ENCODE measurements at regions not wholly inside any gene's neighbourhood (a gene's known extent, or its start where the extent isn't known, plus 50 kb on each side); places are given as distances from the start of the nearest gene placed in this dataset.

DNA sequence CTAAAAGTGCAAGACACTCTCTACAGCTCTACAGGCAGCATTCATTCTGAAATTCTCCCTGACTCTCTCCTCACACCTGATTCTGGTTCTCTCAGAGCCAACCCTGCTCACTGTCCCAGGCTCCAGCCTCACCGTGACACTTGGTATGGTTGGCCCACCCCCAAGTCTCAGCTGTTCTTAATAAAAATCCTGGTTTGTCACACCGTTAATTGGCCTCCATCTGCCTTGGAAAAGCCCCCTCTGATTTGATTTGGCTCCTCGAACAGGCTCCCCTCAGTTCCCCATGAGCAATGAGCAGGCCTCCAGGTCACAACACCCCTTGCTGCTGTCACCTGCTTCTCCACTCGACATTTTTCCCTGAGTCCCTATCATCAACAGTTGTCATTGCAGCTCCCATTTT is 507.3 kb upstream of the AUTS2 start:
- Histone ChIP-seq H2BK5ac (ENCODE audit: low read depth, low read length, poor library complexity, severe bottlenecking) (no peak overlapping the region), H3K4me1 (ENCODE audit: control insufficient read depth, insufficient read depth, low read depth, low read length) (no peaks in the 10 kb centered on the region), H3K14ac (ENCODE audit: low read length in 2 of 2) (no peak overlapping the region), H3K4me3 (ENCODE audit: insufficient read depth in 1 of 2, low read depth in 1 of 2, low read length in 2 of 2) (no peak overlapping the region), H3K36me3 (ENCODE audit: control insufficient read depth in 1 of 2, insufficient read depth in 2 of 2, low read depth in 1 of 2, low read length in 2 of 2) (no peaks in the 10 kb centered on the region), H3K27ac (ENCODE audit: low read length, poor library complexity, severe bottlenecking) (no peak overlapping the region), H3K23ac (ENCODE audit: low read length in 2 of 2) (no peak overlapping the region), H3K4me2 (ENCODE audit: low read length, poor library complexity, severe bottlenecking) (no peak overlapping the region), H2BK120ac (ENCODE audit: low read depth, low read length) (no peak overlapping the region), H3K4ac (ENCODE audit: low read depth in 1 of 2, low read length in 2 of 2) (no peak overlapping the region), H2BK15ac (ENCODE audit: low read depth, poor library complexity, severe bottlenecking) (no peak overlapping the region), H2BK12ac (ENCODE audit: low read length in 2 of 2) (no peak overlapping the region), H3K9ac (ENCODE audit: low read length) (no peak overlapping the region), H2AFZ (ENCODE audit: low read depth, low read length) (no peak overlapping the region), H4K91ac (ENCODE audit: low read length) (no peak overlapping the region), H3K9me3 (ENCODE audit: control insufficient read depth, low read length) (peaks cover 20% of the 10 kb centered on the region), H3K79me1 (replicated peaks; ENCODE audit: low read length, poor library complexity, severe bottlenecking) (no peaks in the 10 kb centered on the region), H3K27me3 (ENCODE audit: control insufficient read depth in 1 of 2, insufficient read depth in 1 of 2, low read length in 2 of 2) (no peaks in the 10 kb centered on the region), H4K8ac (ENCODE audit: low read length) (no peak overlapping the region), H3K18ac (ENCODE audit: low read depth in 1 of 2, low read length in 2 of 2) (no peak overlapping the region), H2AK5ac (ENCODE audit: low read length, severe bottlenecking) (no peak overlapping the region)
- WGBS = 72% methylated on average over 4 of the region's 4 CpGs
- no peak for DNase-seq

- H2AK5ac ChIP-seq (ENCODE audit: low read length, severe bottlenecking) = no peak overlapping the region
- no peak overlapping the region for H3K18ac ChIP-seq (ENCODE audit: low read depth in 1 of 2, low read length in 2 of 2)
- H4K8ac ChIP-seq (ENCODE audit: low read length) = no peak overlapping the region
- H3K14ac ChIP-seq (ENCODE audit: low read length in 2 of 2) = no peak overlapping the region
- no peak overlapping the region for H2AFZ ChIP-seq (ENCODE audit: low read depth, low read length)
- H3K23ac ChIP-seq (ENCODE audit: low read length in 2 of 2) = no peak overlapping the region
- no peak overlapping the region for H3K4me3 ChIP-seq (ENCODE audit: insufficient read depth in 1 of 2, low read depth in 1 of 2, low read length in 2 of 2)
- no peak overlapping the region for H4K91ac ChIP-seq (ENCODE audit: low read length)
- H3K9me3 ChIP-seq (ENCODE audit: control insufficient read depth, low read length) = peaks cover 20% of the 10 kb centered on the region
- no peak overlapping the region for H3K9ac ChIP-seq (ENCODE audit: low read length)
- H3K27ac ChIP-seq (ENCODE audit: low read length, poor library complexity, severe bottlenecking) = no peak overlapping the region
- no peak overlapping the region for H2BK120ac ChIP-seq (ENCODE audit: low read depth, low read length)
- H3K4ac ChIP-seq (ENCODE audit: low read depth in 1 of 2, low read length in 2 of 2) = no peak overlapping the region
- H3K36me3 ChIP-seq (ENCODE audit: control insufficient read depth in 1 of 2, insufficient read depth in 2 of 2, low read depth in 1 of 2, low read length in 2 of 2) = no peaks in the 10 kb centered on the region
- no peaks in the 10 kb centered on the region for H3K27me3 ChIP-seq (ENCODE audit: control insufficient read depth in 1 of 2, insufficient read depth in 1 of 2, low read length in 2 of 2)
- H2BK12ac ChIP-seq (ENCODE audit: low read length in 2 of 2) = no peak overlapping the region
- no peak overlapping the region for H2BK5ac ChIP-seq (ENCODE audit: low read depth, low read length, poor library complexity, severe bottlenecking)
- no peak overlapping the region for H3K4me2 ChIP-seq (ENCODE audit: low read length, poor library complexity, severe bottlenecking)
- no peaks in the 10 kb centered on the region for H3K4me1 ChIP-seq (ENCODE audit: control insufficient read depth, insufficient read depth, low read depth, low read length)
- 76% methylated on average over 4 of the region's 4 CpGs for WGBS
- H2BK15ac ChIP-seq (ENCODE audit: low read depth, poor library complexity, severe bottlenecking) = no peak overlapping the region
- no peaks in the 10 kb centered on the region for H3K79me1 ChIP-seq (replicated peaks; ENCODE audit: low read length, poor library complexity, severe bottlenecking)
- DNase-seq = no peak
Measured at GRCh38 chr7:69091521-69091920, 506.8 kb upstream of the AUTS2 start.

DNA sequence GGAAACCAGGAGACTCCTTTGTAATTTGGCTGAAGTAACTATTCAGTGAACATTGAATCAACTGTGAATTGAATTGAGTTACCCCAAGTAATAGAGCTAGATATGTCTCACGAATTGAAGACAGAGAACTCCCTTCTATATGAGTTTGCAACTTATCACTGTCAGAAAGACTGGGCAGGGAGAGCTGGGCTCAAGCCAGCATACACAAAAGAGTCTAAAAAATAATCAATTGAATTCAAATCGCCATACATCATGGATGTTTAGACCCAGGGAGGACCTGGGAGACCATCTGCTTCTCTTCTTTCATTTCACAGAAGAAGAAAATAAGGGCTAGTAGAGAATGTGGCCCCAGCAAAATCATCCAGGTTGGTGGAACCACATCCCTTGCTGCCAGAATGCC is 503.1 kb upstream of the AUTS2 start:
- WGBS = 52% methylated on average over 2 of the region's 2 CpGs
- Histone ChIP-seq H3K18ac (ENCODE audit: low read depth in 1 of 2, low read length in 2 of 2) (no peak overlapping the region), H3K4me1 (ENCODE audit: control insufficient read depth, insufficient read depth, low read depth, low read length) (no peaks in the 10 kb centered on the region), H2BK15ac (ENCODE audit: low read depth, poor library complexity, severe bottlenecking) (no peak overlapping the region), H3K4me2 (ENCODE audit: low read length, poor library complexity, severe bottlenecking) (no peak overlapping the region), H2BK5ac (ENCODE audit: low read depth, low read length, poor library complexity, severe bottlenecking) (no peak overlapping the region), H4K8ac (ENCODE audit: low read length) (no peak overlapping the region), H3K79me1 (replicated peaks; ENCODE audit: low read length, poor library complexity, severe bottlenecking) (no peaks in the 10 kb centered on the region), H2BK120ac (ENCODE audit: low read depth, low read length) (no peak overlapping the region), H3K27ac (ENCODE audit: low read length, poor library complexity, severe bottlenecking) (no peak overlapping the region), H2AFZ (ENCODE audit: low read depth, low read length) (no peak overlapping the region), H3K4ac (ENCODE audit: low read depth in 1 of 2, low read length in 2 of 2) (no peak overlapping the region), H3K9me3 (ENCODE audit: control insufficient read depth, low read length) (peaks cover 20% of the 10 kb centered on the region), H2AK5ac (ENCODE audit: low read length, severe bottlenecking) (no peak overlapping the region), H2BK12ac (ENCODE audit: low read length in 2 of 2) (no peak overlapping the region), H3K23ac (ENCODE audit: low read length in 2 of 2) (no peak overlapping the region), H3K14ac (ENCODE audit: low read length in 2 of 2) (no peak overlapping the region), H3K36me3 (ENCODE audit: control insufficient read depth in 1 of 2, insufficient read depth in 2 of 2, low read depth in 1 of 2, low read length in 2 of 2) (no peaks in the 10 kb centered on the region), H4K91ac (ENCODE audit: low read length) (no peak overlapping the region), H3K9ac (ENCODE audit: low read length) (no peak overlapping the region), H3K4me3 (ENCODE audit: insufficient read depth in 1 of 2, low read depth in 1 of 2, low read length in 2 of 2) (no peak overlapping the region), H3K27me3 (ENCODE audit: control insufficient read depth in 1 of 2, insufficient read depth in 1 of 2, low read length in 2 of 2) (no peaks in the 10 kb centered on the region)
- no peak for DNase-seq

GRCh38 chr7:69095649-69096048 is 502.6 kb upstream of the AUTS2 start:
- Histone ChIP-seq H3K27ac (ENCODE audit: low read length, poor library complexity, severe bottlenecking) (no peak overlapping the region), H3K36me3 (ENCODE audit: control insufficient read depth in 1 of 2, insufficient read depth in 2 of 2, low read depth in 1 of 2, low read length in 2 of 2) (no peaks in the 10 kb centered on the region), H2AK5ac (ENCODE audit: low read length, severe bottlenecking) (no peak overlapping the region), H2BK15ac (ENCODE audit: low read depth, poor library complexity, severe bottlenecking) (no peak overlapping the region), H3K79me1 (replicated peaks; ENCODE audit: low read length, poor library complexity, severe bottlenecking) (no peaks in the 10 kb centered on the region), H4K91ac (ENCODE audit: low read length) (no peak overlapping the region), H2BK120ac (ENCODE audit: low read depth, low read length) (no peak overlapping the region), H2AFZ (ENCODE audit: low read depth, low read length) (no peak overlapping the region), H3K23ac (ENCODE audit: low read length in 2 of 2) (no peak overlapping the region), H3K9ac (ENCODE audit: low read length) (no peak overlapping the region), H2BK5ac (ENCODE audit: low read depth, low read length, poor library complexity, severe bottlenecking) (no peak overlapping the region), H3K4me2 (ENCODE audit: low read length, poor library complexity, severe bottlenecking) (no peak overlapping the region), H3K4me3 (ENCODE audit: insufficient read depth in 1 of 2, low read depth in 1 of 2, low read length in 2 of 2) (no peak overlapping the region), H3K9me3 (ENCODE audit: control insufficient read depth, low read length) (peaks cover 20% of the 10 kb centered on the region), H3K18ac (ENCODE audit: low read depth in 1 of 2, low read length in 2 of 2) (no peak overlapping the region), H2BK12ac (ENCODE audit: low read length in 2 of 2) (no peak overlapping the region), H3K27me3 (ENCODE audit: control insufficient read depth in 1 of 2, insufficient read depth in 1 of 2, low read length in 2 of 2) (no peaks in the 10 kb centered on the region), H3K4me1 (ENCODE audit: control insufficient read depth, insufficient read depth, low read depth, low read length) (no peaks in the 10 kb centered on the region), H4K8ac (ENCODE audit: low read length) (no peak overlapping the region), H3K4ac (ENCODE audit: low read depth in 1 of 2, low read length in 2 of 2) (no peak overlapping the region), H3K14ac (ENCODE audit: low read length in 2 of 2) (no peak overlapping the region)
- 91% methylated on average over 4 of the region's 4 CpGs for WGBS
- no peak for DNase-seq
